Tibial artery (tissue), 4 donors: ENCODE measurements at regions not wholly inside any gene's neighbourhood (a gene's known extent, or its start where the extent isn't known, plus 50 kb on each side); places are given as distances from the start of the nearest gene placed in this dataset.

Experiments used
- DNase-seq, 2 donors: peaks; one replicate each; pipeline ENCODE4 v3.0.0-alpha.2; 2019
- H3K27ac ChIP-seq, 2 donors: fragments of 200-600 bp; sonication (generic) in 1 of 2; 1 replicate in 1 of 2; 2 replicates in 1 of 2; pipeline ENCODE4 v1.5.1; 2018 to 2019; ENCODE audit warnings: mild to moderate bottlenecking in 1 of 2
- H3K27me3 ChIP-seq, 2 donors: fragments of 200-600 bp; sonication (generic) in 1 of 2; one replicate each; pipeline versions ENCODE4 v1.5.1 to v1.6.0; 2016 to 2019
- H3K36me3 ChIP-seq, 3 donors: fragments of 200-600 bp; sonication (generic) in 2 of 3; one replicate each; pipeline ENCODE4 v1.5.1; 2016 to 2019; ENCODE audit warnings: mild to moderate bottlenecking in 2 of 3
- H3K4me1 ChIP-seq, 4 donors: fragments of 200-600 bp; sonication (generic) in 2 of 4; 1 replicate in 3 of 4; 2 replicates in 1 of 4; pipeline ENCODE4 v1.5.1; 2016 to 2019
- H3K4me3 ChIP-seq, 2 donors: fragments of 200-600 bp; sonication (generic) in 1 of 2; 1 replicate in 1 of 2; 2 replicates in 1 of 2; pipeline ENCODE4 v1.5.1; 2018 to 2019; ENCODE audit warnings: mild to moderate bottlenecking in 2 of 2
- H3K9me3 ChIP-seq, 3 donors: fragments of 200-600 bp; sonication (generic) in 1 of 3; one replicate each; pipeline ENCODE4 v1.5.1; 2016 to 2019
- intact Hi-C: fragments of 100-400 bp; cut with DNase I; formaldehyde crosslinking; loops from one replicate; pipeline ENCODE4 v1.15.0; 2023; ENCODE audit warnings: low total_unique reads
- TF ChIP-seq, protein P1 (sequence below), 2 experiments: fragments of 200-600 bp in 1 of 2; fragments of 450-650 bp in 1 of 2; IDR thresholded peaks; one replicate each; pipeline ENCODE4 v1.5.1; 2017 to 2019; ENCODE audit warnings: antibody characterized with exemption in 2 of 2, mild to moderate bottlenecking in 1 of 2, moderate library complexity in 1 of 2

DNA sequence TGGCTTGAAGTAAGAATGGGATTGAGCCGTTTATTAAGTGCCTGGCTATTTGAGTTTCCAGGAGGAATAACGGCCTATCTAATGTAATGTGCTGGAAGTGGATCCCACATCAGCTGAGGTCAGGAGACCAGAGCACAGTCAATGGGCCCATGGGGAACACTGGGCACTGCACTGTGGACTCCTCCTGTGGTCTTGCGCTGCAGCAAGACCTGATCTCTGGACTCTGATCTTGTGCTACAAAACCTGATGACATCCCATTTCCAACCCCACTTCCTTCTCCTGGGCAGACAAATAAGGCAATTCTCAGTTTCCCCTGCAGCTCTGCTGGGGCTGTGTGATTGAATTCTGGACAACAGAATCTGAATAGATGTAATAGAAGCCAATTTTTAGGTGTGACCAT lies 151.7 kb upstream of the ADCY2 start:
- TF ChIP-seq, protein P1, sequence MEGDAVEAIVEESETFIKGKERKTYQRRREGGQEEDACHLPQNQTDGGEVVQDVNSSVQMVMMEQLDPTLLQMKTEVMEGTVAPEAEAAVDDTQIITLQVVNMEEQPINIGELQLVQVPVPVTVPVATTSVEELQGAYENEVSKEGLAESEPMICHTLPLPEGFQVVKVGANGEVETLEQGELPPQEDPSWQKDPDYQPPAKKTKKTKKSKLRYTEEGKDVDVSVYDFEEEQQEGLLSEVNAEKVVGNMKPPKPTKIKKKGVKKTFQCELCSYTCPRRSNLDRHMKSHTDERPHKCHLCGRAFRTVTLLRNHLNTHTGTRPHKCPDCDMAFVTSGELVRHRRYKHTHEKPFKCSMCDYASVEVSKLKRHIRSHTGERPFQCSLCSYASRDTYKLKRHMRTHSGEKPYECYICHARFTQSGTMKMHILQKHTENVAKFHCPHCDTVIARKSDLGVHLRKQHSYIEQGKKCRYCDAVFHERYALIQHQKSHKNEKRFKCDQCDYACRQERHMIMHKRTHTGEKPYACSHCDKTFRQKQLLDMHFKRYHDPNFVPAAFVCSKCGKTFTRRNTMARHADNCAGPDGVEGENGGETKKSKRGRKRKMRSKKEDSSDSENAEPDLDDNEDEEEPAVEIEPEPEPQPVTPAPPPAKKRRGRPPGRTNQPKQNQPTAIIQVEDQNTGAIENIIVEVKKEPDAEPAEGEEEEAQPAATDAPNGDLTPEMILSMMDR (IDR thresholded peaks at IDR 0.05): no peak
- no peak overlapping the region for H3K27ac ChIP-seq
- H3K4me1 ChIP-seq: no peaks in the 10 kb centered on the region
- intact Hi-C loops: no loop called here
- no peaks in the 10 kb centered on the region for H3K27me3 ChIP-seq
- H3K9me3 ChIP-seq: no peaks in the 10 kb centered on the region
- no peak overlapping the region for H3K4me3 ChIP-seq
- DNase-seq: no peak
- no peaks in the 10 kb centered on the region for H3K36me3 ChIP-seq

DNA sequence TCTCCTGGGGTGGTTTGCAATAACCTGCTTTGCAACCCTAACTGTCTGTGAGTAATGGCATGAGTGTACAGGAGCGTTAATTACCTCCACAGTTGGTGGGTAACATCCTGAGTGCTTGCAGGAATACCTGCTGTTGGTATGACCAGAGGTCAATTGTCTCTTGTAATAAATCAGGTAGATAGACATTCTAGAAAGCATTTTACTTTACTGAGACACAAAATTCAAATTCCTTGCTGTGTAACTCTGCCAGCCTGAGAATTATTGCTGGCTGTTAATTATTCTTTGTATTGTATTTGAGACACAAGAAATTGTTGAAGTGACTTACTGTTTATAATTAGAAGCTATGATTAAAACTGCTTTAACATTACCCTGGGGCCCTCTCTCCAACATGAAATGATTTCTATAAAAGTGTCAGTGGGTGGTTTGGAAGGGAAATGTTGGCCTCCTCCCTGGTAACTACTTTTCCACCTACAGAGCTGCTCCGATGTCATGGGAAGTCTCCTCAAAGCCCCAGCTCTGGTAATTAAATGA lies 150.8 kb upstream of the ADCY2 start:
- Histone ChIP-seq H3K9me3 (no peaks in the 10 kb centered on the region), H3K27ac (no peak overlapping the region), H3K27me3 (no peaks in the 10 kb centered on the region), H3K4me3 (no peak overlapping the region), H3K4me1 (no peaks in the 10 kb centered on the region), H3K36me3 (no peaks in the 10 kb centered on the region)
- no peak for DNase-seq
- intact Hi-C loops: no loop called here
- TF ChIP-seq, protein P1 (IDR thresholded peaks at IDR 0.05): no peak

DNA sequence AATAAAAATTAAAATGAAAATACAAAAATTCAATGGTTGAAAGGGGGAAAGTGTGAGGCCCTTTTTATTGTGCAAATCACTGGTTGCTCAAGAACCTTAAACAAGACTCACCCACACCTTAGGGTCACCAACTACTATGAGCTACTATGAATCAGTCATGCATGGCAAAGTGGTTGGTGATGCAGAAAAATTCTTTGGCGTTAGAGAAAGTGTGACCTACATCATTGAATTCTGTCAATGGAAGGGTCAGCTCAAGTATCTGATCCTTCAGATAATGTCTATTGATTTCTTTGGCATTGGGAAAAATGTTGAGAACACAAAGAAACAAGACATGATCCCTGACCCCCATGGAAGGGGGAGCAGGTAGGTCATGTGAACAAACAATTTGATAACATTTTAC lies 149.7 kb upstream of the ADCY2 start:
- Histone ChIP-seq H3K27ac (no peak overlapping the region), H3K27me3 (no peaks in the 10 kb centered on the region), H3K4me3 (no peak overlapping the region), H3K4me1 (no peaks in the 10 kb centered on the region), H3K36me3 (no peaks in the 10 kb centered on the region), H3K9me3 (no peaks in the 10 kb centered on the region)
- intact Hi-C loops: no loop called here
- DNase-seq: no peak
- TF ChIP-seq, protein P1 (IDR thresholded peaks at IDR 0.05): no peak

DNA sequence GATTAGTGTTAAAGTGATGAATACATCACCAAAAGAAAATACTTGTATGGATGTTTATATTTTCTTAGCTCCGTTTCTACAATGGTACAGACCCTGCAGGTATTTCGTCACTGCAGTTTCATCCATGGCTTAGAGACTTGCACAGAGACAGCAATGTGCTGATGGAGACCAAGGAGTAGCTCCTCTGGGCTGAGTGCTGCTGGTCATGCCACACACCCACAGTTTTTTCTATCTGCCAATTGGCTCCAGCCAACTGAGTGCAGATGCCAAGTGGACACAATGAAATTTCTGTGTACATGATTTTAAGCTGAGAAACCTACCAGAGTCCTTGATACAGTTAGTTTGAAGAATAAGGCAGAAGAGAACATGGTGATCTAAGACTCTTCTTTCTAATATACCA lies 145.9 kb upstream of the ADCY2 start:
- no peaks in the 10 kb centered on the region for H3K9me3 ChIP-seq
- TF ChIP-seq, protein P1 (IDR thresholded peaks at IDR 0.05): no peak
- H3K4me3 ChIP-seq: peak overlapping the region in 1 of 2 donors; percentile 1
- no peak overlapping the region for H3K27ac ChIP-seq
- no peaks in the 10 kb centered on the region for H3K4me1 ChIP-seq
- intact Hi-C loops: no loop called here
- no peaks in the 10 kb centered on the region for H3K27me3 ChIP-seq
- H3K36me3 ChIP-seq: no peaks in the 10 kb centered on the region
- no peak for DNase-seq

DNA sequence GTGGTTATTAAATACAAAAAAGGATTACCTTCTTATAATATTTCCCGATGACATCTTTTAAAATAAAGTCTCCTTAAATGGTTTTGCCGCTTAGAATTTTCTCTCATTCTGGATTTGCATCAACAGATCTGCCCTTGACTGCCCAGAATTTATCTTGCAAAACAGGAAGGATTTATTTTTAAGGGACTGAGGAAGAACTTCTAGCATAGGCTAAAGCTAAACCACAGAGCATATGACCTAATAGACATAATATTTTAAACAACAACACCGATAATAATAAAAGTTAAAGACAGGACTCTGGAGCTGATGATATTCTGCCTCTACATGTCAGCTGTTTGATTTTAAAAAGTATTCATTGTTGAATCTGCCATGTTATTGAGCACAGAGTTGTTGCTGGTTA lies 145.3 kb upstream of the ADCY2 start:
- H3K4me3 ChIP-seq: peak overlapping the region in 1 of 2 donors; percentile 1
- H3K4me1 ChIP-seq: no peaks in the 10 kb centered on the region
- intact Hi-C loops: no loop called here
- H3K27ac ChIP-seq: no peak overlapping the region
- no peak for DNase-seq
- H3K36me3 ChIP-seq: no peaks in the 10 kb centered on the region
- H3K27me3 ChIP-seq: no peaks in the 10 kb centered on the region
- TF ChIP-seq, protein P1 (IDR thresholded peaks at IDR 0.05): no peak
- H3K9me3 ChIP-seq: no peaks in the 10 kb centered on the region

DNA sequence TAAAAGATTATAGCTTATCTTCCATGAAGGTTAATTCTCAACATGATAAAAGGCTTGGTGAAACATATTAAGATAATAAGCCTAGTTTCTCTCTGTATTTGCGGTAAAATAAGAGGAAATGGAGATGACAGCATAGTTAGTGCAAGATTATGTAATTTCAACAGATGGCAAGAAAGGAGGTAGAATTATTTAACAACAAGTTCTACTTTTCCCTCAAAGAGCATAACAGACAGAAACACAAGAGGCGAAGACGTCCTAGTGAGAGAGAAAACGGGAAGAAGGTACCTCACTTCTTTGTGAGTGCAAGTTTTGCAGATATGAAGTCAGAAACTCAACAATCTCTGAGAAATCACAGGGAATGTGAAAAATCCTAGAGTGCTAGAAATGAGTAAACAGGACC lies 144.8 kb upstream of the ADCY2 start:
- Histone ChIP-seq H3K27me3 (no peaks in the 10 kb centered on the region), H3K27ac (no peak overlapping the region), H3K9me3 (no peaks in the 10 kb centered on the region), H3K36me3 (no peaks in the 10 kb centered on the region), H3K4me1 (no peaks in the 10 kb centered on the region), H3K4me3 (no peak overlapping the region)
- intact Hi-C loops: no loop called here
- TF ChIP-seq, protein P1 (IDR thresholded peaks at IDR 0.05): no peak
- no peak for DNase-seq
